Brain pericyte (primary cell): ENCODE measurements at regions not wholly inside any gene's neighbourhood (a gene's known extent, or its start where the extent isn't known, plus 50 kb on each side); places are given as distances from the start of the nearest gene placed in this dataset.

Experiments used
- DNase-seq: peaks from one replicate; pipeline ENCODE4 v3.0.0-alpha.2; 2012; ENCODE audit warnings: low read depth, low spot score

GRCh38 chr10:47190301-47190700 is 109.7 kb upstream of the GDF10 start:
- DNase-seq: no peak

GRCh38 chr10:47190802-47191450 is 109.1 kb upstream of the GDF10 start:
- no peak for DNase-seq

- DNase-seq: no peak
Observed at GRCh38 chr10:47192273-47192672, 107.7 kb upstream of the GDF10 start.

- DNase-seq: no peak
Observed at GRCh38 chr10:47193666-47194065, 106.3 kb upstream of the GDF10 start.

DNA sequence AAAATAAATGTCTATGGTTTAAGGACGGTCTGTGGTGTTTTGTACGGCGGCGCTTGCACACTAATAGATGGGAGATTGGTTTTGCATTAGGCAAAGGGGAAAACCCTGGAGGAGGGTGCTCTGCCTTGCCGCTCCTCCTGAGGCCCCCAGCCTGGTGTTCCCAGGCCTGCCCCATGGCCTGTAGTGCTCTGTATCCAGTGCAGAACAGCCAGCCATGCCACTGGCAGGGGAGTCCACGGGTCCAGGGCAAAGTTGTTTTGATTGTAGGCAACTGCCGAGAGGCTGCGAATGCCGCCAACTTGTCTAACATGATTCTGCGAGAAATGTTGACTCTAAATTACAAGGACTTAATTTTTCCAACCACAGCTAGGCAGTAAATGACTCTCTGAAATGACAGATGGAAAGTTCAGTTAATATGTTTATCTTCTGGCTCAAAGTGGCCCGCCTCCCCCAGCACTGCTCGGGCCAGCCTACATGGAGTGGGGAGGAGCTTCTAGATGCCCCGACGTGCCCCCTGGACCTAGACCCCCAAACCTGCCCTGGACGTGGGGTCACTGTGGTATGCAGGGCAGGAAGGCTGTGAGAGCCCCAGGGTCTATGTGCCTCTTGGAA is 104.6 kb upstream of the GDF10 start:
- DNase-seq: no peak

- no peak for DNase-seq
Observed at GRCh38 chr10:47196691-47197090, 103.3 kb upstream of the GDF10 start.

- DNase-seq: no peak
Observed at GRCh38 chr10:47198221-47198620, 101.8 kb upstream of the GDF10 start.

- no peak for DNase-seq
Observed at GRCh38 chr10:47205192-47205591, 94.8 kb upstream of the GDF10 start.

DNA sequence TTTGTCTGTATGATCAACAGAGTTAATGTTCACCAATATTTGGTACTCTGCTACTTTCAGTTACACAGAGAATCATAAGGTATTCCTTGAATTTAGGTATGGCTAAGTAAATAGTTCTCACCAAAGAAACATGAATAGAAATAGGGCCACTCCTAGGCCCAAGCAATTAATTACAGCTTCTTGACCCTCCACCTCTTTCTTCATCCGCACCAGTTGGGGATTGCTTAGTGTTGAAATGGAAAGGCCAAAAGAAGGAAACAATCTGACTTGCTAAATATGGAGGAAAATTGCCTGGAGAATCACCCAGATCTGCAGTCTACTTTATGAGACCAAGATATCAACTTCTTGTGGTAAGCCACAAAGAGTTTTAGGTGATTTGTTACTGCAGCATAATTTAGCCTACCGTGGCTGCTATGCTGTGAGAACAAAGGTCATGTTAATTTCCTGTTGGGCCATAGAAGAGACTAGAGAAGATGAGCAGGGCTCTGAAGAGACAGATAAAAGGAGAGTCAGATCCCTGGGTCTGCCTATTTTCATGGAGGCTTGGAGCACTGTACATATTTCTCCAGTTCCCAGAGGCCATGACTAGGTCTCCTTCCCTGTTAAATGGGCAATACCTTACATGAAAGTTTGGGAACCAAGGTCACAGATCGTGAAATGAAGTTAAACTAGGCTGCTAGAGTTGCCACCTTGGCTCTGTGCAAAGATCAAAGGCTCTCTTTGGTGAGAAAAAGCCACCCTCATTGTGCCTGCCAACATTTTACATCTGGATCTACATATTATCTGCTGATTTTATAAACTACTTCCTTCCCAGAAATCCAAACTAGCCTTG is 93.3 kb upstream of the GDF10 start:
- DNase-seq: no peak

DNA sequence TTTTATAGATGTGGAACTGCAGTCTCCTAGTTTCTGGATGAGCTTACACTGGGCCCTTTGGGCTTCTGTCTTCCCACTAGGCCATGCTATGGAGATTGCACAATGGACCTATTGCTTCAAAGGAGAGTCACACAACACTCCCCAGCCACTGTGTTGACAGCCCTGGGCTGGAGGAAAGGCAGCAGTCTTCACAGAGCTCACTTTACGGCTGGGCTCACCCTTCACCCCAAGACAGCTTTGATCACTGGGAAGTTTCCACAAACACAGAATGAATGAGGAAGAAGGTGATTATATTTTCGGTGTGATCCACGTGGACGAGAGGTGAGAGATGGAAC is 92.7 kb upstream of the GDF10 start:
- DNase-seq: no peak

DNA sequence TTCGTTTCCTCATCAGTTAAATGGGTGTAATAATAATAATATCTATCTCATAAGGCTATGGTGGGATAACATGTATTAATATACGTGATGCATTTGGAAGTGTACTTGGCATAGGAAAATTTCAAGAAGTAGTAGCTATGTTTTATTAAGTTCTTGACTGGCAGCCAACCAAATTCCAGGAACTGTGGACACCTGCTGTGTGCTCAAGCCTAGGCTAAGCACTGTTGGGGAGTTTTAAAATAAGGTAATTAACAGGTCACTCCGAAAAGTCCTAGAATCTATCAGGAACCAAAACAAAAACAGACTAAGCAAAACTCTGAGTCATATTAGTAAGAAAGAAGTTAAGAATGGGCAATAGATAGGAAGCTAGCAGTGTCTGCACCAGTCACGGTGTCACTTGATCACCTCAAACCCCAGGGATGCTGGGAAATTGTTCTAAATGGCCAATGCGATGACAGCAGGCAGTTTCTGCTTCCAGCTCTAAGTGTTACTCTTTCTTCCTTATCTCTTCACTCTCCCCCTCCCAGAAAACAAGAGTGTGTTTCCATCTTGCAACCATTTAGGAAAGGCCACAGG is 92.0 kb upstream of the GDF10 start:
- DNase-seq: no peak

GRCh38 chr10:47209466-47209865 is 90.5 kb upstream of the GDF10 start:
- DNase-seq: no peak

DNA sequence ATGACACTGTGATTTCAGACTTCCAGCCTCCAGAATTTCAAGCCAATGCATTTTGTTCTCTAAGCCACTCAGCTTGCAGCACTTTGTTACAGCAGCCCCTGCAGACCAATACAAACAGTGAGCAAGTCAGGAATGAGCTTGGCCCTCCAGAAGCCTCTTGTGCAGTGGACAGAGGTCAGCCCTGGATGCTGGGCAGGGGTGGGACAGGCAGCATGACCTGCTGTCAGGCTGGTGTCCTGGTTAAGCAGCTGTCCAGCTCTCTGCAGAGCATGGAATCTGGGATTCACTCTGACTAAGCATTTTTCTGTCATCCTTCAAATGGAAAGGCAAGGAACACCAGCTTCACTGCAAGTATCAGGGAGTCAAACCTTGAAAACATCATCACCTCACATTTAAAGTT is 85.5 kb upstream of the GDF10 start:
- no peak for DNase-seq

GRCh38 chr10:47217113-47217512 is 82.9 kb upstream of the GDF10 start:
- no peak for DNase-seq

DNA sequence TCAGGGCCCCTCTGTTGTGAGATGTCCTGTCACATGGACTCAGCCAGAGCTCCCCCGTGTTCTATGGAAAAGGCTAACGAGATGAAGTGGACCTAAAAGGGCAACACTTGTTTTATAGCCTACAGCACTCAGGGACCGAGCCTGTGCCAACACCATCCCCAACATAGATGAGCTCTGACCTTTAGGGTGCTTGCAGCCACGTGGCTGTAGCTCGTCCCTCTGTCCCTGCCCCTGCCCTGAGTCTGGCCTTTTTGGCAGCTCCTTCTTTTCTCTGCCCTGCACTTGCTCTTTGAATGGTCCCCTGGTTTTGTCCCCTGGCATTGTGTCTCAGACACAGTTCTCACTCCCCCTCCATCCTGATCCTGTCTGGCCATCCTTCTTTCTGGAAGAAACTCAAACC is 81.2 kb upstream of the GDF10 start:
- no peak for DNase-seq

DNA sequence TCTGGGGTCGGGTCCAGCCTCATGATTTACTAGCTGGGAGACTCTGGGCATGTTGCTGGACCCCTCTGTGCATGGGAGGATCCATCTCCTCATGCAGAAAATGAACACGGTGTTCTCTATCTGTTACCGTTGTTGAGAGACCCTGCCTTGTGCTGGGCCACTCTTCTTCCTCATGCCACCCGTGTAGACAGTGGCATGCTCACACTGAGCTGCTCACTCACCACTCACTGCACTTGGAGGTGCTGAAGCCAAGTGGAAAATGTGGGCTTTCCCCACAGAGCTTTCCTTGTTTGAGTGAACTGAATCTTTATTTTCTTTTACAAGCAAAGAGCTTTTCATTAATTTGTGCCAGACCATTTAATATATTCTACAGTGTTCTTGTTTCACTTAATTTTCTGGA is 77.5 kb upstream of the GDF10 start:
- no peak for DNase-seq

- no peak for DNase-seq
Observed at GRCh38 chr10:47223236-47223635, 76.8 kb upstream of the GDF10 start.

DNA sequence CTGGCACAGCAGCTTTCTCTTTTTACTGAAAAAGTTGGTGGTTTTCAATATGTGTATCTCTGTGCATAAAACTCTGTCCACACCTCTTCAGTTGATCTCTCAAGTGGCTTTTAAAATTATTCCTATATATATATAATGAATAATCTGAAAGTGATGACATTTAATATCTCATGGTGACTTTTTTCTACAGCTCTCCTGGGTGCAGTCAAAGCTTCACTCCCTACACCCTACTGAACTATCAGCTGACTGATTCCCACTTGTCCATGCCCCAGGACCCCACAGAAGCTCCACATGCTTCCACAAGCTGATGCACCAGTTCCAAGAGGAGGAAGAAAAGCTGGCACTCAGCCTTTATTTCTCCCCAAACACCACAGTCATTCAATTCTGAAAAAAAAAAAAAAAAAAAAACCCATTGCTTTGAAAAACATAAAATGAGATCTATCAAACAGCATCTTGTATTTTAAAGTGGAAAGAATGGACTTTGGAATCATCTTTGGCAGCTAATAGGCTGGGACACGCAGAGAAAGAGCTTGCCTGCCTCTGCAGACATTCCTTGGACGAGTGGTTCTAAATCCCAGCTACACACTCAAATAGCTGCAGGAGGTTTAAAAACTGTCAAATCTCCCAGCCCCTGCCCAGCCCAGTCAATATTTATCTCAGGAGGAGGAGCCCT is 75.3 kb upstream of the GDF10 start:
- no peak for DNase-seq

- DNase-seq: no peak
Observed at GRCh38 chr10:47225219-47225927, 74.6 kb upstream of the GDF10 start.

GRCh38 chr10:47225928-47226645 is 73.9 kb upstream of the GDF10 start:
- no peak for DNase-seq

DNA sequence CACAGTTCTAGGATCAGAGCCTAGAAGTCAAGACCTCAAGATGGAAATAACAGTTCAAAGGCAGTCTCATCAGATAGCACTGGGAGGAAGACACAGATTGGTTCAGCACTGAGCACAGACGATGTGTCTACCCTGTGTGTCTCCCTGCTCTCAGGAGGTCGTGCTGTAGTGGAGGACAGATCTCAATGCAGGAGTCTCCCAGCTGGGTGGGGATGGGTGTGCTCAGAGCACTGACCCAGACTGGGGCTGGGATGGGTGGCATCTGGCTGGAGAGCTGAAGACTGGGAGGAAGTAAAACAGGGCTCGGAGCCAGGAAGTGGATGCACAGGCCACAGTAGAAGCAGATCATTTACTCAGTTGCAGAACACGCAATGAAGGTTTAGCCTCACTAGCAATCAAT is 69.5 kb upstream of the GDF10 start:
- no peak for DNase-seq
